ENCODE measurements at regions not wholly inside any gene's neighbourhood (a gene's known extent, or its start where the extent isn't known, plus 50 kb on each side); places are given as distances from the start of the nearest gene placed in this dataset.

DNA sequence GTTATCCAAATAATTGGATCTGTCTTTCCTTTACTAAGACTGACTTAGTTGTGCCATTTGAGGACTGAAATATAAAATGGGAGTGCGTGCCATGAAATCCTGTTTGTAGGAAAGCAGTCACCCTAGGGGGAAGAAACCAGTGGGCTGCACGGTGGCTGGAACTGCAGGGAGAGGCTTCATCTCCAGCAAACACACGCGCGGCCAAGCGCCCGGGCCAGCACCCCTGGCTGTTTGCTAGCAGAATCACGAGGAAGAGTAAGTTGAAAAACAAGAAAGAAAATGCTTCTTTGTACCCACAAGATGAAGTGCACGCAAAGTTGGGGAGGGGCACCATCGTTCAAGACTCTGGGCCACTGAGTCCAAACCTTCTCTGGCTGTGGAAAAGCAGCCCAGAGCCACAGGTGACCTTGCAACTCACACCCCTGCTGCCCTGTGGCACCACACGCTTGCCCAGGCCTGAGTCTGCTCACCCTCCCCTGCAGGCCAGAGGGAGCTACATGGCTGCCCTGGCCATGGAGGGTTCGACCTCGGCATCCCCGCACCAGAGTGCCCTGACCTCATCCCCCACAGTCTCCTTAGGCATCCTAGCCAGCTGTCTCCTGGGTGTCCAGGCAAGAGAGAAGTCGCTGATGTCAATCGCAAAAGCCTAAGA is 55.2 kb downstream of the IRX2 start:
- no peak for DNase-seq (ENCODE audit: low spot score)

- no peak for DNase-seq (ENCODE audit: low spot score)
Observed at GRCh38 chr5:2695200-2695891, 56.1 kb downstream of the IRX2 start.

DNA sequence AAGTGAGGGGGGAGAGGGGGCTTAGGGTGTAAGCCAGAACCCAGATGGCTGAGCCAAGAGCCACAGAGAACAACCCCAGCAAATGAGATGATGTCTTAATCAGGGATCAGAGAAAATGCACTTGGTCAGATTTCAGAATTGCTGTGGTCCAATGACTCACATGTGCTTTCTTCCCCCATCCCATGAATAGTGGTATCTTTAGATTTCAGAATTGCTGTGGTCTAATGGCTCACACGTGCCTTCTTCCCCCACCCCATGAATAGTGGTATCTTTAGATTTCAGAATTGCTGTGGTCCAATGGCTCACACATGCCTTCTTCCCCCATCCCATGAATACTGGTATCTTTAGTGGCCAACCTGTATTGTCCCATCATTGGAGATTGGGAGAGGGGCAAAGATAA is 59.9 kb downstream of the IRX2 start:
- DNase-seq (ENCODE audit: low spot score): no peak

GRCh38 chr5:2690293-2690692 is 61.2 kb downstream of the IRX2 start:
- no peak for DNase-seq (ENCODE audit: low spot score)

- DNase-seq (ENCODE audit: low spot score): no peak
Observed at GRCh38 chr5:2688586-2688985, 62.9 kb downstream of the IRX2 start.

DNA sequence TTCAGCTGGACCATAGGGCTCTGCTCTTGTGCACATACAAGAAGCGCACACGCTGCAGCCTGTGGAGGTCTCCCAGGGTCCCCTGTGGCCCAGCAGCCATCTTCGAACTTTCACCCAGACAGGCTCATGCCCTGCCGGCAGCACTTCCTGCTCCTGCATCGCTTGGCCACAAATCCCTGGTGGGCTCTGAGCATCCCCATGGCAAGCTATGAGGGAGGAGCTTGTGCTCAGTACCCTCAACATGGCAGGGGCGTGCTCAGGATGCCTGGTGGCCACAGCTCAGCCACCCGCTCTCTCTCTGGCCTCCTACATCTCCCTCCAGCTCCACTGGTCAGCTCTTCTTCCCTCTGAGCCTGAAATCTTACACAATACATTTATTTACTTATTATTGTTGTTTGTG is 63.7 kb downstream of the IRX2 start:
- DNase-seq (ENCODE audit: low spot score): no peak

DNA sequence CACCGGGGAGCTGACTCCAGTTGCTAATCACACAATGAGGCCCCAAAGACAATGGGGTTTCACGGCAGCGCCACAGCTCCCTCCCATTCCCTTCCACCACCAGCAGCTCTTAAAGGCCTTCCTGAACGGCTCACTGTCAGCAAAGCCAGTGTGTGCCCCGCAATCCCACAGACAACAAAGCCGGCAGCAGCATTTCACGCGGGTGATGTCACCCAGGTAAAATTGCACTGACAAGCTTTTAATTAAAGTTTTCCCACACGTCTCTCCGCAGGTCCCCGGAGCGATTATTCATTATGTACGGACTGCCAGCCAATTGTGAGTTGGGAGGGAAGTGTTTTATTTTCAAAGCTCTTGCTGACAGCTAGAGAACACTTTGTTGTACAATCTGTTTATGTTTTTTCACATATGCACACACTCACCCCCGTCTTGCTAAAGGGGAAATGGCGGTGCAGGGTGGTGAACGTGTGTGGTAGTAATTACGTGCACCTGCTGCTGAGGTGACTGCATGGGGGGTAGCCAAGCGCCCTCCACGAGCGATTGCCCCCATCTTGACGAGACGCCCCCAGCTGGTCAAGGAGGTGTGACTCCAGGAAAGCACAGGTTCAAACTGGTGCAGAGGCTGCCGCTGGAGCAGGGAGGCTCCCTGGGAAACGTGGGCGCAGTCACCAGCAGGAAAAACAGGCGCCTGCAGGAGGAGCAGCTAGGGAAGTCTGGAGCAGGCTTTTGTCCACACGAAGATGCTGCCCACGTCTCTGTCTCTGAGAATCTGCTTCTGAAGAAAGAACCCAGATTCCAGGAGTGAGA is 65.0 kb downstream of the IRX2 start:
- DNase-seq (ENCODE audit: low spot score): no peak

- no peak for DNase-seq (ENCODE audit: low spot score)
Observed at GRCh38 chr5:2685651-2686272, 65.7 kb downstream of the IRX2 start.

DNA sequence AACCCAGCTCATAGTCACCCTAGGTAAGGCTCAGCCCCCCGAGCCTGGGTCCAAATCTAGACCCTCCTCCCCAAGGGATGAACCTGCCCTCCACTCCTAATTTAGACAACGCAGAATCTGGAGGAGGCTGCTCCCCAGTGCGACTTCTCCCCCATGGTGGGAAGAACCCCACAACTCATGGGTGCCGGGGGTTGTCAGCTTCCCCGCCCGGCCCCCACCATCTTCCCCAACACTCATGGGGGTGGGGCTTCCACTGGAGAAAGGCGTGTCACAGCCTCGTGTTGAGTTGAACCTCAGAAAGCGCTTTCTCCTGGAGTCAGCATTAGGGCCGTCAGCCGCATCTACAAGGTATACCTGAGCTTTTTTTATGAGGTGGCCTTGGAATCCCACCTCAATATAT is 66.9 kb downstream of the IRX2 start:
- no peak for DNase-seq (ENCODE audit: low spot score)

DNA sequence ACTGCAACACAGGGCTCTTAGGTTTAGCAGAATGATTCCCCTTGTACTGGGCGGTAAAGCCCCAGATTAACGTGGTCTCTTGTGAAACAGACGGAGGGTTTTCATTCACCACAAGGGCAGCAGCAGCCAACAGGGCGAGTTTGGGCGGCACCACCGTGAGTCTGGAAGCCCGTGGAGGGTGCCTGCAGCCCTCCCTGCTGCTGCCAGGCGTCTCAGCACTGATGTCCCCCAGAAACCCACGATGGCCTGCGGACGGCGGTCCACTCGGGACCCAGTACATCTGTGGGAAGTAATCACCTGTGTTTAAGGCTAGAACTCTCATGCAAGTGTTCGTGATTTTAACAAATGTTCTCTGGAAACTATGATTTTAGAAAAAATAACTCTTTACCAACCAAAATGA is 67.8 kb downstream of the IRX2 start:
- DNase-seq (ENCODE audit: low spot score): no peak

GRCh38 chr5:2681476-2681875 is 70.0 kb downstream of the IRX2 start:
- DNase-seq (ENCODE audit: low spot score): no peak

GRCh38 chr5:2680979-2681378 is 70.5 kb downstream of the IRX2 start:
- DNase-seq (ENCODE audit: low spot score): no peak

- no peak for DNase-seq (ENCODE audit: low spot score)
Observed at GRCh38 chr5:2677689-2678088, 73.8 kb downstream of the IRX2 start.

- no peak for DNase-seq (ENCODE audit: low spot score)
Observed at GRCh38 chr5:2675548-2675947, 75.9 kb downstream of the IRX2 start.

DNA sequence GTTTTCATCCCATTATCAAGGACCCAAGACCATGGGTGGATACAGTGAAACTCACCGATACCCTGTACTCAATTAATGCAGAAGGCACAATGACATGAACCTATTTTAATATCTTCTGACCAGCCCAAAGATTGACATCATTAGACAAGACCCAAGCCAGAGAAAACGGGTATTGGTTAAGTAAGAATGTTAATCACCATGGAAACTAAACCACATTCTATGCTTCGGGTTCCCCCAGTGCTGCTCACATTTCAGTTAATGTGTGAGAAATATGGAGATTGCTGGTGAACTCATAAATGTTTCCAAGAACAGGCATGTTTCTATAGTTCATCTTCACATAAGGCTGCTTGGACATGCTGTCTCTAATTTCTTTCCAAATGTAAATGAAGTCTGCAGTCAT is 77.0 kb downstream of the IRX2 start:
- no peak for DNase-seq (ENCODE audit: low spot score)

GRCh38 chr5:2670940-2671339 is 80.5 kb downstream of the IRX2 start:
- no peak for DNase-seq (ENCODE audit: low spot score)

- no peak for DNase-seq (ENCODE audit: low spot score)
Observed at GRCh38 chr5:2669913-2670312, 81.6 kb downstream of the IRX2 start.

GRCh38 chr5:2669259-2669658 is 82.2 kb downstream of the IRX2 start:
- DNase-seq (ENCODE audit: low spot score): no peak

GRCh38 chr5:2666081-2666480 is 85.4 kb downstream of the IRX2 start:
- no peak for DNase-seq (ENCODE audit: low spot score)

- no peak for DNase-seq (ENCODE audit: low spot score)
Observed at GRCh38 chr5:2663489-2663888, 88.0 kb downstream of the IRX2 start.

DNA sequence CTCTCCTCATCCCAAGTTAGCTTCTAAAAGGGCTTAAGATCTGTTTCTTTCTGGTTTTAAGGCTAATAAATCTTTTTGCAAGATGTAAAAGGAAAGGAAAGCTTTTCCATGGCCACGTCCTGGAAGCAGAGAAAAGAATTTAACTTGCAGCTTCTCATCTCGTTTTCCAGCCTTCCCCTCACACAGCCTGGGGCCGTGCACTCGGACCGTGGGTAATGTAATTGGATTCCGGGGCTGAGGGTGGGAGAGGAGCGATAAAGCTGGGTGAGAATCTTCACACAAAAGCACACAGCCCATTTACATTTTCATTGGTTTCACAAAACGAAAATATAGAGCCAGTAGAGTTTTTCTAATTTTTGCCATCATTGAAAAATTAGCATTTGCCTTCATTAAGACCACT is 91.2 kb downstream of the IRX2 start:
- no peak for DNase-seq (ENCODE audit: low spot score)

DNA sequence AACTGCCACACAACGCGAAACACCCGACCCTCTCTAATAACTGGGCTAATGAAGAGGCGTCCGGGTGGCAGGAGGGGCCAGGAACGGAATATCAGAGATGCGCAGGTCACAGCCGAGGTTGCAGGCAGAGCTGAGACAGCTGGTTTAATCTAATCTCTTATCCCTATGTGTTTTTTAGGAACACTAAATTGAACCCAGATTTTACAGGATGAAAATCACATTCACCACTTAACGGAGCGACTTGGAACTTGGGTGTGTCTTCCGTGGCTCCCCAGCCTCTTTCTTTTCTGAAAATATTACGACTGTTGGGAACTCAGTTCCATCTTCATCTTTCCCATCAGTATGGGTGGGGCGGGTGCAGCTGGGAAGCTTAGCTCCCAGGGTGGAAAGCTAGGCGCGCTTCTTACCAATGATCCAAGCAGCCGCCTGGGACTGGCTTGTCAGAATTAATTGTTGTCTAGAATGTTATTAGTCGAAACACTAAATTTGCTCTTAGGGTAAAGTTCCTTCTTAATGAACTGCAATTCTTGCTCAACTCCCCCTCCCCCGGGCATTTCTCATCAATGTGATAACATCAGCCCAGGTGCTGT is 92.5 kb downstream of the IRX2 start:
- no peak for DNase-seq (ENCODE audit: low spot score)
